ENCODE measurements at regions not wholly inside any gene's neighbourhood (a gene's known extent, or its start where the extent isn't known, plus 50 kb on each side); places are given as distances from the start of the nearest gene placed in this dataset.

GRCh38 chr7:138169441-138169851 is 93.2 kb downstream of the AKR1D1 start:
- H3K36me3 Mint-ChIP-seq (ENCODE audit: unreplicated experiment): peaks cover under 1% of the 10 kb centered on the region
- no peaks in the 10 kb centered on the region for H3K4me1 Mint-ChIP-seq (ENCODE audit: unreplicated experiment)
- H3K27ac Mint-ChIP-seq (ENCODE audit: unreplicated experiment): no peak overlapping the region
- peaks cover 12% of the 10 kb centered on the region for H3K9me3 Mint-ChIP-seq (ENCODE audit: unreplicated experiment)
- H3K4me3 Mint-ChIP-seq (ENCODE audit: unreplicated experiment): no peak overlapping the region
- no peaks in the 10 kb centered on the region for H3K27me3 Mint-ChIP-seq (ENCODE audit: unreplicated experiment)
- no peak for TF ChIP-seq CTCF (IDR thresholded peaks at IDR 0.05)
- no peak for DNase-seq (ENCODE audit: extremely low spot score, unreplicated experiment)

GRCh38 chr7:138170298-138170697 is 94.0 kb downstream of the AKR1D1 start:
- Mint-ChIP-seq H3K4me3 (ENCODE audit: unreplicated experiment) (no peak overlapping the region), H3K36me3 (ENCODE audit: unreplicated experiment) (peaks cover 2% of the 10 kb centered on the region), H3K9me3 (ENCODE audit: unreplicated experiment) (peaks cover 14% of the 10 kb centered on the region), H3K27me3 (ENCODE audit: unreplicated experiment) (no peaks in the 10 kb centered on the region), H3K27ac (ENCODE audit: unreplicated experiment) (no peak overlapping the region), H3K4me1 (ENCODE audit: unreplicated experiment) (no peaks in the 10 kb centered on the region)
- DNase-seq (ENCODE audit: extremely low spot score, unreplicated experiment): no peak
- TF ChIP-seq CTCF (IDR thresholded peaks at IDR 0.05): no peak

- TF ChIP-seq CTCF (IDR thresholded peaks at IDR 0.05): no peak
- Mint-ChIP-seq H3K27me3 (ENCODE audit: unreplicated experiment) (no peaks in the 10 kb centered on the region), H3K4me1 (ENCODE audit: unreplicated experiment) (no peaks in the 10 kb centered on the region), H3K36me3 (ENCODE audit: unreplicated experiment) (peaks cover 2% of the 10 kb centered on the region), H3K27ac (ENCODE audit: unreplicated experiment) (no peak overlapping the region), H3K9me3 (ENCODE audit: unreplicated experiment) (peaks cover 14% of the 10 kb centered on the region), H3K4me3 (ENCODE audit: unreplicated experiment) (no peak overlapping the region)
- DNase-seq (ENCODE audit: extremely low spot score, unreplicated experiment): no peak
Measured at GRCh38 chr7:138170959-138171703, 94.9 kb downstream of the AKR1D1 start.

GRCh38 chr7:138173548-138173947 is 97.3 kb downstream of the AKR1D1 start:
- DNase-seq (ENCODE audit: extremely low spot score, unreplicated experiment): no peak
- Mint-ChIP-seq H3K4me1 (ENCODE audit: unreplicated experiment) (no peaks in the 10 kb centered on the region), H3K27me3 (ENCODE audit: unreplicated experiment) (peaks cover 2% of the 10 kb centered on the region), H3K27ac (ENCODE audit: unreplicated experiment) (no peak overlapping the region), H3K4me3 (ENCODE audit: unreplicated experiment) (no peak overlapping the region), H3K36me3 (ENCODE audit: unreplicated experiment) (peaks cover 2% of the 10 kb centered on the region), H3K9me3 (ENCODE audit: unreplicated experiment) (peaks cover 14% of the 10 kb centered on the region)
- TF ChIP-seq CTCF (IDR thresholded peaks at IDR 0.05): no peak

- Mint-ChIP-seq H3K4me1 (ENCODE audit: unreplicated experiment) (no peaks in the 10 kb centered on the region), H3K4me3 (ENCODE audit: unreplicated experiment) (no peak overlapping the region), H3K27me3 (ENCODE audit: unreplicated experiment) (peaks cover 2% of the 10 kb centered on the region), H3K9me3 (ENCODE audit: unreplicated experiment) (peaks cover 14% of the 10 kb centered on the region), H3K27ac (ENCODE audit: unreplicated experiment) (no peak overlapping the region), H3K36me3 (ENCODE audit: unreplicated experiment) (peaks cover 2% of the 10 kb centered on the region)
- TF ChIP-seq CTCF (IDR thresholded peaks at IDR 0.05): no peak
- DNase-seq (ENCODE audit: extremely low spot score, unreplicated experiment): no peak
Measured at GRCh38 chr7:138176060-138176459, 99.8 kb downstream of the AKR1D1 start.
